Loucy (cell line): ENCODE measurements at regions not wholly inside any gene's neighbourhood (a gene's known extent, or its start where the extent isn't known, plus 50 kb on each side); places are given as distances from the start of the nearest gene placed in this dataset.

Experiments used
- H2AFZ ChIP-seq: fragments of 200-600 bp; sonication (generic); 2 replicates; pipeline ENCODE4 v1.6.0; 2016; ENCODE audit warnings: antibody characterized with exemption, mild to moderate bottlenecking, low read length, moderate library complexity
- H3F3A ChIP-seq: fragments of 200-600 bp; 2 replicates; pipeline ENCODE4 v1.6.0; 2016; ENCODE audit warnings: antibody characterized with exemption, low read depth, mild to moderate bottlenecking
- H3K27me3 ChIP-seq: fragments of 200-600 bp; sonication (generic); 2 replicates; pipeline ENCODE4 v1.6.1; 2014; ENCODE audit warnings: low read length, mild to moderate bottlenecking; ENCODE audit not compliant: insufficient read depth, poor library complexity, severe bottlenecking
- H3K36me3 ChIP-seq: fragments of 200-600 bp; sonication (generic); 2 replicates; pipeline ENCODE4 v1.6.1; 2016; ENCODE audit warnings: low read length; ENCODE audit not compliant: insufficient read depth
- H3K4me1 ChIP-seq: fragments of 200-600 bp; sonication (generic); 2 replicates; pipeline ENCODE4 v1.5.1; 2014; ENCODE audit warnings: low read length, mild to moderate bottlenecking; ENCODE audit not compliant: insufficient read depth, poor library complexity, severe bottlenecking
- H3K4me2 ChIP-seq: fragments of 200-600 bp; sonication (generic); 2 replicates; pipeline ENCODE4 v1.6.0; 2014; ENCODE audit warnings: antibody characterized with exemption, low read length, low read depth, mild to moderate bottlenecking; ENCODE audit not compliant: poor library complexity, severe bottlenecking
- H3K4me3 ChIP-seq: fragments of 200-600 bp; sonication (generic); 2 replicates; pipeline ENCODE4 v1.5.1; 2014; ENCODE audit warnings: low read length, mild to moderate bottlenecking, mixed read lengths; ENCODE audit not compliant: poor library complexity, severe bottlenecking
- H3K79me2 ChIP-seq: fragments of 200-600 bp; sonication (generic); 2 replicates; pipeline ENCODE4 v1.6.1; 2014; ENCODE audit warnings: low read length; ENCODE audit not compliant: insufficient read depth
- H3K9ac ChIP-seq: fragments of 200-600 bp; sonication (generic); 2 replicates; pipeline ENCODE4 v1.6.0; 2014; ENCODE audit warnings: mild to moderate bottlenecking, low read depth, low read length, moderate library complexity; ENCODE audit not compliant: poor library complexity, severe bottlenecking
- H3K9me2 ChIP-seq: fragments of 200-600 bp; sonication (generic); replicated peaks from 2 replicates; pipeline ENCODE4 v1.6.1; 2016; ENCODE audit warnings: low read depth, low read length, mixed read lengths
- H3K9me3 ChIP-seq: fragments of 200-600 bp; sonication (generic); 2 replicates; pipeline ENCODE4 v1.6.1; 2014; ENCODE audit warnings: mild to moderate bottlenecking, antibody characterized with exemption, low read length, low read depth; ENCODE audit not compliant: insufficient read depth
- H4K20me1 ChIP-seq: fragments of 200-600 bp; sonication (generic); 2 replicates; pipeline ENCODE4 v1.6.0; 2014; ENCODE audit warnings: antibody characterized with exemption, low read length, mild to moderate bottlenecking; ENCODE audit not compliant: insufficient read depth, poor library complexity, severe bottlenecking
- CTCF ChIP-seq: fragments of 200-600 bp; sonication (generic); conservative IDR thresholded peaks from 2 replicates; pipeline ENCODE4 v1.5.1; 2014; ENCODE audit warnings: mild to moderate bottlenecking, antibody characterized with exemption, low read length
- EZH2phosphoT487 ChIP-seq: fragments of 200-600 bp; IDR thresholded peaks from 2 replicates; pipeline ENCODE4 v1.6.1; 2018; ENCODE audit warnings: antibody characterized with exemption, mild to moderate bottlenecking, moderate library complexity, borderline replicate concordance

GRCh38 chr3:72006631-72007556, 221.9 kb upstream of the PROK2 start:
- no peaks in the 10 kb centered on the region for H3K9me2 ChIP-seq
- H2AFZ ChIP-seq: no peak overlapping the region
- no peaks in the 10 kb centered on the region for H3K9me3 ChIP-seq
- H3K9ac ChIP-seq: no peak overlapping the region
- H4K20me1 ChIP-seq: no peaks in the 10 kb centered on the region
- H3K79me2 ChIP-seq: no peaks in the 10 kb centered on the region
- no peaks in the 10 kb centered on the region for H3K36me3 ChIP-seq
- no peak for TF ChIP-seq CTCF
- no peak for TF ChIP-seq EZH2phosphoT487
- no peak overlapping the region for H3K4me3 ChIP-seq
- H3F3A ChIP-seq: no peaks in the 10 kb centered on the region
- no peaks in the 10 kb centered on the region for H3K27me3 ChIP-seq
- H3K4me2 ChIP-seq: no peak overlapping the region
- peaks cover 8% of the 10 kb centered on the region for H3K4me1 ChIP-seq

GRCh38 chr3:72004749-72005292, 219.9 kb upstream of the PROK2 start:
- no peaks in the 10 kb centered on the region for H4K20me1 ChIP-seq
- H3K27me3 ChIP-seq: no peaks in the 10 kb centered on the region
- H3K4me2 ChIP-seq: no peak overlapping the region
- no peak overlapping the region for H2AFZ ChIP-seq
- no peaks in the 10 kb centered on the region for H3K9me2 ChIP-seq
- H3K4me3 ChIP-seq: no peak overlapping the region
- H3K9ac ChIP-seq: no peak overlapping the region
- no peaks in the 10 kb centered on the region for H3K36me3 ChIP-seq
- H3K79me2 ChIP-seq: no peaks in the 10 kb centered on the region
- H3K9me3 ChIP-seq: no peaks in the 10 kb centered on the region
- TF ChIP-seq EZH2phosphoT487: no peak
- no peak for TF ChIP-seq CTCF
- no peaks in the 10 kb centered on the region for H3F3A ChIP-seq
- H3K4me1 ChIP-seq: peaks cover 9% of the 10 kb centered on the region

- peaks cover 9% of the 10 kb centered on the region for H3K4me1 ChIP-seq
- no peaks in the 10 kb centered on the region for H3K9me3 ChIP-seq
- no peak overlapping the region for H3K4me2 ChIP-seq
- TF ChIP-seq CTCF (no peak), EZH2phosphoT487 (no peak)
- no peak overlapping the region for H2AFZ ChIP-seq
- H3K4me3 ChIP-seq: no peak overlapping the region
- no peaks in the 10 kb centered on the region for H3K9me2 ChIP-seq
- H3K36me3 ChIP-seq: no peaks in the 10 kb centered on the region
- no peak overlapping the region for H3K9ac ChIP-seq
- no peaks in the 10 kb centered on the region for H3K79me2 ChIP-seq
- H4K20me1 ChIP-seq: no peaks in the 10 kb centered on the region
- H3F3A ChIP-seq: no peaks in the 10 kb centered on the region
- no peaks in the 10 kb centered on the region for H3K27me3 ChIP-seq
These were observed 219.0 kb upstream of the PROK2 start for GRCh38 chr3:72003936-72004335.
